DOHH2 (cell line): ENCODE measurements at regions not wholly inside any gene's neighbourhood (a gene's known extent, or its start where the extent isn't known, plus 50 kb on each side); places are given as distances from the start of the nearest gene placed in this dataset.

Source experiments
- EZH2phosphoT487 ChIP-seq: fragments of 200-600 bp; sonication (generic); IDR thresholded peaks from 2 replicates; pipeline ENCODE4 v1.6.1; 2017; ENCODE audit warnings: borderline replicate concordance, mild to moderate bottlenecking, antibody characterized with exemption, low read length, moderate library complexity, mixed read lengths
- TF ChIP-seq, protein P1 (sequence below): fragments of 200-600 bp; sonication (generic); IDR thresholded peaks from one replicate; pipeline ENCODE4 v1.5.1; 2014; ENCODE audit warnings: antibody characterized with exemption, mild to moderate bottlenecking, low read depth, low read length; ENCODE audit not compliant: poor library complexity, severe bottlenecking

DNA sequence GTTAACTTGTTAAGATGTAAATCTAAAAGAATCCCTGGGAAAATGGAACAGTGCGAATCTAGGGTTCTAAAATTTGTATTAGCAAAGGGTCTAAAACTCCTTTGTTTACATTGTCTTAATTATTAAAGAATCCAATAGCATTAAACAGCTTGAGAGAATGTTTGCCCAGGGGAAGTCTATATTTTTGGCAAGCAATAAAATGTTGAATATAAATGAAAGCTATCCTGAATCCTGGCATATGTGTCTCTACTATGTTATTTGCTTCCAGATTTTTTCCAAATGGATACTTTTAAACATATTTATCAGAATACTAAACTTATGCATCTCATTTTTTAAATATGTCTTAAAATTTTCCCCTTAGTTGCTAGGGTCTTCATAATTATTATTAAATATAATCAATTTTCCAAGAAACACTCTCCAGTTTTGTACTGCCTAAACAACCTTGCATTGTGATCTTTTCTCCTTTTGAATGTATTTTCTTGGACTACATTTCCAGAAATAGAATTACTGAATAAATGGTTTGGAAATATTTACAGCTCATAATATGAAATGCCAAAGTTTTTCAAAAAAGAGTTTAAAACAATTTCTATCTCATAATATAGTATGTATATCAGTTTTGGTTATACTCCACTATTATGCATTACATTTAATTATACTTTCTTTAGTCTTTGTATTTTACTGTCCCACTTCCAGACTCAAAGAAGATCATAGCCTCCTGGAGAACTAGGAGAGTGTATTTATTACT, 304.8 kb downstream of the USP25 start:
- TF ChIP-seq, protein P1, sequence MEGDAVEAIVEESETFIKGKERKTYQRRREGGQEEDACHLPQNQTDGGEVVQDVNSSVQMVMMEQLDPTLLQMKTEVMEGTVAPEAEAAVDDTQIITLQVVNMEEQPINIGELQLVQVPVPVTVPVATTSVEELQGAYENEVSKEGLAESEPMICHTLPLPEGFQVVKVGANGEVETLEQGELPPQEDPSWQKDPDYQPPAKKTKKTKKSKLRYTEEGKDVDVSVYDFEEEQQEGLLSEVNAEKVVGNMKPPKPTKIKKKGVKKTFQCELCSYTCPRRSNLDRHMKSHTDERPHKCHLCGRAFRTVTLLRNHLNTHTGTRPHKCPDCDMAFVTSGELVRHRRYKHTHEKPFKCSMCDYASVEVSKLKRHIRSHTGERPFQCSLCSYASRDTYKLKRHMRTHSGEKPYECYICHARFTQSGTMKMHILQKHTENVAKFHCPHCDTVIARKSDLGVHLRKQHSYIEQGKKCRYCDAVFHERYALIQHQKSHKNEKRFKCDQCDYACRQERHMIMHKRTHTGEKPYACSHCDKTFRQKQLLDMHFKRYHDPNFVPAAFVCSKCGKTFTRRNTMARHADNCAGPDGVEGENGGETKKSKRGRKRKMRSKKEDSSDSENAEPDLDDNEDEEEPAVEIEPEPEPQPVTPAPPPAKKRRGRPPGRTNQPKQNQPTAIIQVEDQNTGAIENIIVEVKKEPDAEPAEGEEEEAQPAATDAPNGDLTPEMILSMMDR = no peak
- no peak for TF ChIP-seq EZH2phosphoT487
